A673 (cell line): ENCODE measurements at regions not wholly inside any gene's neighbourhood (a gene's known extent, or its start where the extent isn't known, plus 50 kb on each side); places are given as distances from the start of the nearest gene placed in this dataset.

Experiments used
- BruUV-seq: library from RNA; stranded (reverse); fragments of 400-500 nt; replicated peaks from 2 replicates; lab custom pipeline; 2021; lab: Mats Ljungman, UMichigan
- CTCF ChIA-PET: fragments of 300-600 bp; sonication (Branson Sonifier 250); formaldehyde crosslinking; loops from one replicate; lab custom pipeline; 2022; ENCODE audit warnings: antibody characterized with exemption; lab: Charles Lee
- POLR2A ChIA-PET: fragments of 300-600 bp; sonication (Branson Sonifier 250); formaldehyde crosslinking; loops from one replicate; lab custom pipeline; 2022; ENCODE audit warnings: antibody characterized with exemption; ENCODE audit not compliant: low non-redundant PET; lab: Charles Lee
- DNase-seq: peaks from one replicate; pipeline ENCODE4 v3.0.0-alpha.2; 2015; ENCODE audit warnings: low spot score
- H3K27ac ChIP-seq: fragments of 200-600 bp; sonication (generic); 2 replicates; pipeline ENCODE4 v1.5.1; 2016; ENCODE audit warnings: mixed run types, low read depth, mild to moderate bottlenecking, mixed read lengths, antibody characterized with exemption, low read length; ENCODE audit not compliant: poor library complexity, severe bottlenecking
- H3K27me3 ChIP-seq: fragments of 200-600 bp; sonication (generic); replicated peaks from 2 replicates; pipeline ENCODE4 v1.6.1; 2017; ENCODE audit warnings: mixed run types, low read depth, mild to moderate bottlenecking, mixed read lengths, antibody characterized with exemption, low read length; ENCODE audit not compliant: insufficient read depth, poor library complexity
- H3K36me3 ChIP-seq: fragments of 200-600 bp; sonication (generic); 2 replicates; pipeline ENCODE4 v1.6.1; 2016; ENCODE audit warnings: mixed run types, mild to moderate bottlenecking, mixed read lengths, antibody characterized with exemption, low read length; ENCODE audit not compliant: insufficient read depth, poor library complexity, severe bottlenecking
- H3K4me1 ChIP-seq: fragments of 200-600 bp; sonication (generic); 2 replicates; pipeline ENCODE4 v1.6.1; 2017; ENCODE audit warnings: mixed run types, mild to moderate bottlenecking, mixed read lengths, antibody characterized with exemption, low read length; ENCODE audit not compliant: insufficient read depth, poor library complexity, severe bottlenecking
- H3K4me3 ChIP-seq: fragments of 200-600 bp; sonication (generic); 2 replicates; pipeline ENCODE4 v1.5.1; 2016; ENCODE audit warnings: low read depth, mixed run types, mild to moderate bottlenecking, mixed read lengths, low read length; ENCODE audit not compliant: poor library complexity, severe bottlenecking
- H3K9me3 ChIP-seq: fragments of 200-600 bp; sonication (generic); 2 replicates; pipeline ENCODE4 v1.6.1; 2016; ENCODE audit warnings: mixed run types, low read depth, mild to moderate bottlenecking, mixed read lengths, antibody characterized with exemption, low read length; ENCODE audit not compliant: poor library complexity, severe bottlenecking
- EZH2 ChIP-seq: fragments of 200-600 bp; sonication (generic); IDR thresholded peaks from 2 replicates; pipeline ENCODE4 v1.6.1; 2017; ENCODE audit warnings: borderline replicate concordance, low read depth, mild to moderate bottlenecking, mixed read lengths, antibody characterized with exemption, low read length; ENCODE audit not compliant: poor library complexity, severe bottlenecking
- intact Hi-C: fragments of 100-400 bp; cut with micrococcal nuclease; formaldehyde crosslinking; loops from one replicate; pipeline ENCODE4 v1.10.0; 2022; ENCODE audit not compliant: unreplicated experiment
- TF ChIP-seq, protein P1 (sequence below): fragments of 300-800, 200-600 bp; sonication (generic); conservative IDR thresholded peaks from 2 replicates; pipeline ENCODE4 v1.5.1; 2017; ENCODE audit warnings: low read depth, mild to moderate bottlenecking, antibody characterized with exemption, low read length, moderate library complexity, mixed read lengths

DNA sequence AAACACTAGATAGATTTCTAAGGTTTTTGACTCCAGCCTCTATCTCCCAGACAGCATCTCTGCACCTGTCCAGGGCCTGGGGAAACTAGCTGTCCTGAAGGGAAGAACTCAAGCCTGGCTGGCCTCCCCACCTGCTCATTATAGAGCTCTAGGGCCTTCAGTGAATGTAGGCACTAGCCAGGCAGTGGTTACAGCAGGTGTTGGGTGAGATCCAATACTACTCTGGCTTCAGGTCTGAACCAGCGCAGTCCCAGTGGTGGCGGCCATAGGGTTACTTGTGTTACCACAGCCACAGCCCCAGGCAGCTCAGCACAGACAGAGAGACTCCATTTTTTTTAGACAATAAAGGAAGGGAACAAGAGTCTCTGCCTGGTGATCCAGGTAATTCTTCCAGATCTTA is 449.2 kb downstream of the IRX1 start:
- peaks cover 60% of the 10 kb centered on the region for H3K9me3 ChIP-seq
- no peaks in the 10 kb centered on the region for H3K27me3 ChIP-seq
- H3K4me3 ChIP-seq: no peak overlapping the region
- DNase-seq: no peak
- intact Hi-C loops: no loop called here
- H3K27ac ChIP-seq: no peak overlapping the region
- no peak for TF ChIP-seq EZH2
- TF ChIP-seq, protein P1, sequence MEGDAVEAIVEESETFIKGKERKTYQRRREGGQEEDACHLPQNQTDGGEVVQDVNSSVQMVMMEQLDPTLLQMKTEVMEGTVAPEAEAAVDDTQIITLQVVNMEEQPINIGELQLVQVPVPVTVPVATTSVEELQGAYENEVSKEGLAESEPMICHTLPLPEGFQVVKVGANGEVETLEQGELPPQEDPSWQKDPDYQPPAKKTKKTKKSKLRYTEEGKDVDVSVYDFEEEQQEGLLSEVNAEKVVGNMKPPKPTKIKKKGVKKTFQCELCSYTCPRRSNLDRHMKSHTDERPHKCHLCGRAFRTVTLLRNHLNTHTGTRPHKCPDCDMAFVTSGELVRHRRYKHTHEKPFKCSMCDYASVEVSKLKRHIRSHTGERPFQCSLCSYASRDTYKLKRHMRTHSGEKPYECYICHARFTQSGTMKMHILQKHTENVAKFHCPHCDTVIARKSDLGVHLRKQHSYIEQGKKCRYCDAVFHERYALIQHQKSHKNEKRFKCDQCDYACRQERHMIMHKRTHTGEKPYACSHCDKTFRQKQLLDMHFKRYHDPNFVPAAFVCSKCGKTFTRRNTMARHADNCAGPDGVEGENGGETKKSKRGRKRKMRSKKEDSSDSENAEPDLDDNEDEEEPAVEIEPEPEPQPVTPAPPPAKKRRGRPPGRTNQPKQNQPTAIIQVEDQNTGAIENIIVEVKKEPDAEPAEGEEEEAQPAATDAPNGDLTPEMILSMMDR: no peak
- no peaks in the 10 kb centered on the region for H3K4me1 ChIP-seq
- no TSS peak for BruUV-seq
- H3K36me3 ChIP-seq: no peaks in the 10 kb centered on the region
- ChIA-PET CTCF (no interaction called here), POLR2A (no interaction called here)

DNA sequence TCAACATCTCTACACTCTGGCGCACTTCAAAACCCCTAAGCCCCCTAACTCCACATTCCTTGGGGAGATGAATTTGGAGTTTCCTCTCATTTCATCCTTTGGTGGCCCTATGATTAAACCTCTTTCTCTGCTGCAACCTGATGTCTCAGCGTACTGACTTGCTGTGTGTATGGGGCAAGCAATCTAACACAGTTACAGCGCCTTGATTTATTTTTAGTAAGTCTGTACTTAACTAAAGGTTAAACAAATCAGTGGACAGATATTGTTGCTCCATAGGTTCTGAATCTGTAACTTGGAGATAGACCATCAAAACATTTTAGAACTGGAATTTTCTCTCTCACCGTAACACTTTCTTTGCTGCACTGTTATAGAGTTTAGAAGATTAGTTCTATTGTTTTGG is 452.8 kb downstream of the IRX1 start:
- intact Hi-C loops: no loop called here
- no TSS peak for BruUV-seq

DNA sequence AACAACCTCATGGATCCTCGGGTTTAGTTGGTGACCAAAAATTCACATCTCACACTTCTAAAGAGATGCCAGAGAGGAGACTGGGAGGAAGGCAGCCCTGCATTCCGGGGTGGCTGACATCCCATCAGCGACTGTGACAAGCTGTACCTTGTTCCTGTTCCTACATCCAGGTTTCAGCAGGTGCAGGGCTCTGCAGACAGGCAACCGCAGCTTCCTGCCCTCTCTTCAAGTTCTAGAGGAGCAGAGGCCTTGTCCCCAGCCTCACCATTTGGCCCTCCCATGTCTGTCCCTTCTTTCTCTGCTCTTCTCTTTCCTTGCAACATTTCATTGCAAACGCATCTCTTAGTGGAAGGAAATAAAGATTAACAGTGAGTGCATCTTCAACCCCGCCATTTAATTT is 454.6 kb downstream of the IRX1 start:
- no peak for DNase-seq
- Histone ChIP-seq H3K4me3 (no peak overlapping the region), H3K27me3 (no peaks in the 10 kb centered on the region), H3K36me3 (no peaks in the 10 kb centered on the region), H3K4me1 (no peaks in the 10 kb centered on the region), H3K9me3 (peaks cover 44% of the 10 kb centered on the region), H3K27ac (no peak overlapping the region)
- POLR2A ChIA-PET: no interaction called here
- TF ChIP-seq EZH2: no peak
- TF ChIP-seq, protein P1: no peak
- CTCF ChIA-PET: no interaction called here
- BruUV-seq: no TSS peak
- intact Hi-C loops: no loop called here

More for the DNA sequence above, 452.8 kb downstream of the IRX1 start:
- H3K36me3 ChIP-seq: no peaks in the 10 kb centered on the region
- H3K9me3 ChIP-seq: peaks cover 54% of the 10 kb centered on the region
- ChIA-PET POLR2A (no interaction called here), CTCF (no interaction called here)
- no peaks in the 10 kb centered on the region for H3K4me1 ChIP-seq
- no peak overlapping the region for H3K4me3 ChIP-seq
- DNase-seq: no peak
- no peaks in the 10 kb centered on the region for H3K27me3 ChIP-seq
- H3K27ac ChIP-seq: no peak overlapping the region
- TF ChIP-seq, protein P1: no peak
- no peak for TF ChIP-seq EZH2
